ENCODE measurements at regions not wholly inside any gene's neighbourhood (a gene's known extent, or its start where the extent isn't known, plus 50 kb on each side); places are given as distances from the start of the nearest gene placed in this dataset.

DNA sequence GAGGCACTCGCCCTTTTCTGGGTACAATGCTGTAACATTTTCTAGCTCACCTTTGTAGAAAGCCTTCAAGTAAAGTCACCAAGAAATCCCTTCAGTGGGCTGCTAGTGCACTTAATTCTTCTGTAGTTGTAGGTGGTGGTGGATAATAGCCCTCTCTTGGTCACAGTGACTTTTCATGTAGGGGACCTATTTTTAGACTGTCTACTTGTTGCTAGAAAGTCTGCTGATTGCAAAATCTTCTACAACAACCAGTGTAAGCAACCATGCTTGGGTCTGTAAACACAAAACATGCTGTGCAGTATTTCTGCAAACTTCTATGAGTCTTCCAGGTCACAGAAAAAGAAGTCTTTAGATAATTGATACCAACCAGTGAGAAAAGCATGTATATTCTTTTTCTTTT lies 55.6 kb downstream of the PBDC1 start:
- no peak for DNase-seq (ENCODE audit: low read depth in 4 of 4, low spot score in 3 of 4)

- no peak for DNase-seq (ENCODE audit: low read depth in 4 of 4, low spot score in 3 of 4)
Observed at GRCh38 chrX:76248901-76249300, 76.0 kb downstream of the PBDC1 start.

DNA sequence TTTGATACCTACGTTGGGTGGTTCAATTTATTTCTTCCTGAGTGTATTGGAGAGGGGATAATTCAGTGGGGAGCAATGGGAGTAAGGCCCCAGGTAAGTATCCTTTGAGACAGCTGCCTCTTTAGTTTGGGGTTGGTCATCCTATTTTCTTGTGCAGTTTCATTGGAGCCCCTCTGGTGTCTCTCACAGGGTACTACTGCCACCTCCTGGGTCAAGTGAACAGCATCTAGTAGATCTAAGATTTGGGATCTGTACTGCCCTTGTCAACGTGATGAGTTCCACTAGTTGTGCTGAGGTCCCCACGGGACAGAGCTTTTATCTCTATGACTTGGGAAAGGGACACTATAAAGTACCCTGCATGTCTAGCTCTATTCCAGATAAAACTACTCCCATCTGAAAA lies 80.6 kb downstream of the PBDC1 start:
- DNase-seq (ENCODE audit: low read depth in 4 of 4, low spot score in 3 of 4): peak in 2 of 4 donors; percentile 8 to 15

DNA sequence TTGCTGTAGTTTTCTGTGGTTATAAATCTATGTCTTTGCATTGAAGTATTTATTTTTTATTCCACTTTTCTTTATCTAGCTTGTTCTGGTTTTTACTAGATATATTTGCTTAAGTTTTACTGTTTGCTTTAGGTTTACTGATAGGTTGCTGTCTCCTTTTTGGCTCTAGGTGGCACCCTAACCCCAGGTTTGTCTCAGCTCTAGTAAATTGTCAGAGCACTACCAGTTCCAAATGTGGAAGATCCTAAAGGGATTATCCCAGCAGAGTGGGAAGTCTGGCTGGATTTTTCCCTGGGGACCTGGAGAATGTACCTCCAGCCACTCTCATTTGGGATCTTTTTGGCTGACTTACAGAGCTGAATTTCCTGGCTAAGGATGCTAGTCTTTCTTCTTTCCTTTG lies 106.1 kb downstream of the PBDC1 start:
- peak in 3 of 4 donors; percentile 2 to 24 (median 19) for DNase-seq (ENCODE audit: low read depth in 4 of 4, low spot score in 3 of 4)

Measured in left renal pelvis (tissue), 4 donors.